ENCODE measurements at regions not wholly inside any gene's neighbourhood (a gene's known extent, or its start where the extent isn't known, plus 50 kb on each side); places are given as distances from the start of the nearest gene placed in this dataset.
"Not testable (repeated sequence)": the region's sequence is repeated elsewhere in the genome, so short reads cannot be mapped to it uniquely, and the experiment has no call there.

- no peak for DNase-seq
Observed at GRCh38 chr6:55954436-55954835, 79.0 kb upstream of the BMP5 start.

DNA sequence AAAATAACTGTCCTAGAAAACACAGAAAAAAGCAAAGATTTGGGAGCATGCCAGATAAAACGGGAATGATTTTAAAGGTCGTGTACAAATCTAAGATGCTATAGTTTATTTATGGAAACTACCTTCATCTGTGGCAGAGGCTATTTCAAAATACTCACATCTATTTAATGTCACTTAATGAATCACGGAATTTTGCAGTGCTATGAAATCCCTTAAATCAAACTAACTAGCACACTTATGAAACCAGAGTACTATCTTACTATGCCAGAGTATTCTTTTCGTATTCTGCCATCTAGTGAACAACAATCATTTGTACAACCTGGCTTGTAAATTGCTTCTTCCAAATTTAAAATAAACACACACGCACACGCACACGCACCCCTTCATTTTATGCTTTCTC is 77.9 kb upstream of the BMP5 start:
- no peak for DNase-seq

GRCh38 chr6:55950071-55950814 is 74.9 kb upstream of the BMP5 start:
- DNase-seq: no peak

- DNase-seq: no peak
Observed at GRCh38 chr6:55943329-55943728, 67.9 kb upstream of the BMP5 start.

- no peak for DNase-seq
Observed at GRCh38 chr6:55941702-55942101, 66.3 kb upstream of the BMP5 start.

DNA sequence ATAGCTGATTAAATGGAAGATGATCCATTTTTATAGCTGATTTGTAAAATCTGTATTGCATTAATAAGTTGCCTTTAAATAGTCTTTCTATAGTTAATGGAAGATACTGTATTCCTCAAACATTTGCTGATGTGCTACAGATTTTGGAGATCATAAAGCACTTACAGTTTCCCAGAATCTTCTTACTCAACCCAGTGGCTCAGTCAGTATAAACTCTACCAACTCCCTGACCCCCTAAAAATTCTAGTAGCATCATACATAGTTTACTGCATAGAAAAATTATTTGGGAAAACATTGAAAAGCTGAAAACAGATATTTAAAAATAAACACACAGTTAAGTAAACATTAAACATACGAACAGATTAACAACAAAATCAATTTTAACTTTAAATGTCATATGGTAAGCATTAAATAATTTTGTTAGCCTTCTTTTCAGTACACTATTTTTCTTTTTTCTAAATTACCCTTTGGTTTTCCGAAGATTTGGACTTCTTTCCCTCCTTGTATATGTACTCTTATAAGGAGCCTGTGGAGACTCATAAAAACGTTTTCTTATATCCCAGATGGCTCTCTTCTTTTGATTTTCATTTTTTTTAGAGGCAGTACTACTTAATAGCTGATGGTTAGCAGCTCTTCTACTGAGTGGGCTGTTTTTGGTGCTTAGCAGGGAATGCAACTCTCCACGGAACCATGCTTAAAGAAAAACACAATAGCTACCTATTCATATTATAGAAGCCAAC is 62.7 kb upstream of the BMP5 start:
- DNase-seq: no peak

- no peak for DNase-seq
Observed at GRCh38 chr6:55937261-55937947, 62.0 kb upstream of the BMP5 start.

DNA sequence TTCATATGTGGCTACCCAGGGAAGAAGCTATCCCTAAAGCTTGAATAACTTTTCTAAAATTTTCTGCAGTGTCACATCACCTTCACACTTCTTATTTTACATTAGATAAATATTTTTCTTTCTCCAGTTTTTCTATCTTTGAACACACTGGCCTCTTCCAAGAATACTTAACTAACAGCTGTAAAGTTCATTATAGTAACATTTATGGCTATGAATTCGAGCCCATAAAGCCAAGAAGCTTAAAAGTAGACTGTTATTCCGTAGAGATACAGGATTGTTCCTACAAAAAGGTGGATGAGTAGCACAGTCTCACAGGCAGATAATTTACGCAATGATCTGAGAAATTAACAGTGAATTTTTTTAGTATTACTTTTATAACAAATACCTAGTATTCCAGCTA is 55.7 kb upstream of the BMP5 start:
- DNase-seq: no peak

DNA sequence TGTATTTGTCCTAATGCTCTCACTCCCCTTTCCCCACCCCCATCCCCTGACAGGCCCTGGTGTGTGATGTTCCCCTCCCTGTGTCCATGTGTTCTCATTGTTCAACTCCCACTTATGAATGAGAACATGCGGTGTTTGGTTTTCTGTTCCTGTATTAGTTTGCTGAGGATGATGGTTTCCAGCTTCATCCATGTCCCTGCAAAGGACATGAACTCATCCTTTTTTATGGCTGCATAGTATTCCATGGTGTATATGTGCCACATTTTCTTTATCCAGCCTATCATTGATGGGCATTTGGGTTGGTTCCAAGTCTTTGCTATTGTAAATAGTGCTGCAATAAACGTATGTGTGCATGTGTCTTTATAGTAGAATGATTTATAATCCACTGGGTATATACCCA is 52.3 kb upstream of the BMP5 start:
- not testable (repeated sequence) for DNase-seq

GRCh38 chr6:55925292-55925691 is 49.9 kb upstream of the BMP5 start:
- DNase-seq: no peak

Measured in eye (tissue), 1 donor.